ENCODE measurements at regions not wholly inside any gene's neighbourhood (a gene's known extent, or its start where the extent isn't known, plus 50 kb on each side); places are given as distances from the start of the nearest gene placed in this dataset.

DNA sequence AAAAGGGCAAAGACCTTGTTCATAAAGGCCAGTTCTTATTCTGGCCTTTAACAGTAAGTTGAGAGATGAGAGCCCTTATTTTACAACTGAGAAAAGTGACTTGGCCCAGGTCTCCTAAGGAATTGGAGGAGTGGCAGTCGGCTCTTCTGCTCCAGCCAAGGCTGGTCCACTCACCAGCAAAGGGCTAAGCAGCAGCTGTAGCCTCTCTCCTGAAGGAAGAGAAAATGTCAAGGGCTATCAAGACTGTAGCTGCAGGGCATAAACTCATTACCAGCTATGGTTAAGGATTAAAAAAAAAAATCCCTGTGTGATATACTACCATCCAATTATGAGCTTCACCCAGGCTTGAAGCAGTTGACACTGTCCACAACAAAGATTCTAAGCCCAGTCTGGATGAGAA lies 138.6 kb upstream of the RAD23B start:
- no peak overlapping the region for H3K4me3 ChIP-seq (ENCODE audit: low read length, poor library complexity, severe bottlenecking)

DNA sequence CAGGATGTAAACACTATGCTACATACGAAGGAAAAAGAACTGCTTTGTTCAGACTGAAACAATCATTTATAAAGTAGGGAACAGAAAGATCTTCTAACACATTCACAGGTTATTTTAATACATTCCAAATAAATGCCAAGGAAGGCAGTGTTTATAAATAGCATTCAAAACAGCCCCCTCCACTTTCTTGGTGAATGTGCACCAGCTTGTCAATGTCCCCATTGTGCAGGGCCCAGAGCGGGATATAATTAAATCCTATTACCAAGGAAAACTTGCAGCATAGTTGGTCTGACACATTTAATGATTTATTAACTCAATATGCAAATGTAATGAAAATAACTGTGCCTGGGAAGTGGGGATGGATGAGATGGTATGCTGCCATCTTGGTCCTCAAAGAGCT lies 135.9 kb upstream of the RAD23B start:
- TF ChIP-seq, protein P1, sequence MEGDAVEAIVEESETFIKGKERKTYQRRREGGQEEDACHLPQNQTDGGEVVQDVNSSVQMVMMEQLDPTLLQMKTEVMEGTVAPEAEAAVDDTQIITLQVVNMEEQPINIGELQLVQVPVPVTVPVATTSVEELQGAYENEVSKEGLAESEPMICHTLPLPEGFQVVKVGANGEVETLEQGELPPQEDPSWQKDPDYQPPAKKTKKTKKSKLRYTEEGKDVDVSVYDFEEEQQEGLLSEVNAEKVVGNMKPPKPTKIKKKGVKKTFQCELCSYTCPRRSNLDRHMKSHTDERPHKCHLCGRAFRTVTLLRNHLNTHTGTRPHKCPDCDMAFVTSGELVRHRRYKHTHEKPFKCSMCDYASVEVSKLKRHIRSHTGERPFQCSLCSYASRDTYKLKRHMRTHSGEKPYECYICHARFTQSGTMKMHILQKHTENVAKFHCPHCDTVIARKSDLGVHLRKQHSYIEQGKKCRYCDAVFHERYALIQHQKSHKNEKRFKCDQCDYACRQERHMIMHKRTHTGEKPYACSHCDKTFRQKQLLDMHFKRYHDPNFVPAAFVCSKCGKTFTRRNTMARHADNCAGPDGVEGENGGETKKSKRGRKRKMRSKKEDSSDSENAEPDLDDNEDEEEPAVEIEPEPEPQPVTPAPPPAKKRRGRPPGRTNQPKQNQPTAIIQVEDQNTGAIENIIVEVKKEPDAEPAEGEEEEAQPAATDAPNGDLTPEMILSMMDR (conservative IDR thresholded peaks at IDR 0.05; ENCODE audit: low read length), result no peak
- TF ChIP-seq EZH2phosphoT487 (IDR thresholded peaks at IDR 0.05; ENCODE audit: borderline replicate concordance), result no peak
- Histone ChIP-seq H3K4me1 (ENCODE audit: insufficient read depth, low read length, poor library complexity, severe bottlenecking) (no peaks in the 10 kb centered on the region), H2AFZ (ENCODE audit: low read length) (no peak overlapping the region)

More for the DNA sequence above, 138.6 kb upstream of the RAD23B start:
- no peaks in the 10 kb centered on the region for H3K4me1 ChIP-seq (ENCODE audit: insufficient read depth, low read length, poor library complexity, severe bottlenecking)
- TF ChIP-seq, protein P1 (conservative IDR thresholded peaks at IDR 0.05; ENCODE audit: low read length), result no peak
- no peak for TF ChIP-seq EZH2phosphoT487 (IDR thresholded peaks at IDR 0.05; ENCODE audit: borderline replicate concordance)
- no peaks in the 10 kb centered on the region for H4K20me1 ChIP-seq (ENCODE audit: insufficient read depth, low read length, poor library complexity, severe bottlenecking)
- no peaks in the 10 kb centered on the region for H3K9me2 ChIP-seq (replicated peaks; ENCODE audit: low read depth, low read length)
- no peak overlapping the region for H2AFZ ChIP-seq (ENCODE audit: low read length)
- no peak overlapping the region for H3K9ac ChIP-seq (ENCODE audit: low read depth, low read length, poor library complexity, severe bottlenecking)
- H3K4me2 ChIP-seq (ENCODE audit: low read depth, low read length, poor library complexity, severe bottlenecking), result no peak overlapping the region
- no peaks in the 10 kb centered on the region for H3K79me2 ChIP-seq (ENCODE audit: insufficient read depth, low read length)
- no peaks in the 10 kb centered on the region for H3K36me3 ChIP-seq (ENCODE audit: insufficient read depth, low read length)
- H3F3A ChIP-seq (ENCODE audit: low read depth), result no peaks in the 10 kb centered on the region
- H3K27me3 ChIP-seq (ENCODE audit: insufficient read depth, low read length, poor library complexity, severe bottlenecking), result no peaks in the 10 kb centered on the region
- H3K9me3 ChIP-seq (ENCODE audit: insufficient read depth, low read depth, low read length), result no peaks in the 10 kb centered on the region

DNA sequence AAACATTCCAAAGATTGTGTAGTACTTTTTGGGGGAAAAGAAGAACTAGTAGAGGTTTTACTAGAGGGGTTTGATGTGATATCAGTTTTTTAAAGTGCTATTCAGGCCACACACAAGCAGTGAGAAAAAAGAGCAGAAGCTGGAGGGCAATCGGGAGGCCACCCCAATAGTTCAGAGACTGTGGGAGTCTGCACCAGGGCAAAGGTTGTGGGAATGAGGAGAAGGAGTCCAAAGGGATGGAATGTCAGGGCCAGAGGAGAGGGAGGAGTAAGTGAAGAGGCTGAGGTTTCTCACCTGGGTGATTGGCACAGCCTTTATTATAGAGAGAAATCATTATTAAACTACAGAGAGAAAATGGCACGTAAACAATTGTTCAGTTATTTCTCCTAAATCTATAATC lies 134.9 kb upstream of the RAD23B start:
- Histone ChIP-seq H3K4me3 (ENCODE audit: low read length, poor library complexity, severe bottlenecking) (no peak overlapping the region), H3K79me2 (ENCODE audit: insufficient read depth, low read length) (no peaks in the 10 kb centered on the region), H3K4me2 (ENCODE audit: low read depth, low read length, poor library complexity, severe bottlenecking) (no peak overlapping the region), H3K4me1 (ENCODE audit: insufficient read depth, low read length, poor library complexity, severe bottlenecking) (no peaks in the 10 kb centered on the region), H3K9me2 (replicated peaks; ENCODE audit: low read depth, low read length) (no peaks in the 10 kb centered on the region), H2AFZ (ENCODE audit: low read length) (no peak overlapping the region), H3K9ac (ENCODE audit: low read depth, low read length, poor library complexity, severe bottlenecking) (no peak overlapping the region), H3K27me3 (ENCODE audit: insufficient read depth, low read length, poor library complexity, severe bottlenecking) (no peaks in the 10 kb centered on the region), H3K36me3 (ENCODE audit: insufficient read depth, low read length) (no peaks in the 10 kb centered on the region), H3K9me3 (ENCODE audit: insufficient read depth, low read depth, low read length) (no peaks in the 10 kb centered on the region), H4K20me1 (ENCODE audit: insufficient read depth, low read length, poor library complexity, severe bottlenecking) (no peaks in the 10 kb centered on the region), H3F3A (ENCODE audit: low read depth) (no peaks in the 10 kb centered on the region)
- TF ChIP-seq, protein P1 (conservative IDR thresholded peaks at IDR 0.05; ENCODE audit: low read length), result no peak
- no peak for TF ChIP-seq EZH2phosphoT487 (IDR thresholded peaks at IDR 0.05; ENCODE audit: borderline replicate concordance)

More for the DNA sequence above, 135.9 kb upstream of the RAD23B start:
- Histone ChIP-seq H3K79me2 (ENCODE audit: insufficient read depth, low read length) (no peaks in the 10 kb centered on the region), H3K27me3 (ENCODE audit: insufficient read depth, low read length, poor library complexity, severe bottlenecking) (no peaks in the 10 kb centered on the region), H3K9me2 (replicated peaks; ENCODE audit: low read depth, low read length) (no peaks in the 10 kb centered on the region), H3K4me3 (ENCODE audit: low read length, poor library complexity, severe bottlenecking) (no peak overlapping the region), H4K20me1 (ENCODE audit: insufficient read depth, low read length, poor library complexity, severe bottlenecking) (no peaks in the 10 kb centered on the region), H3K9me3 (ENCODE audit: insufficient read depth, low read depth, low read length) (no peaks in the 10 kb centered on the region), H3F3A (ENCODE audit: low read depth) (no peaks in the 10 kb centered on the region), H3K36me3 (ENCODE audit: insufficient read depth, low read length) (no peaks in the 10 kb centered on the region), H3K4me2 (ENCODE audit: low read depth, low read length, poor library complexity, severe bottlenecking) (no peak overlapping the region), H3K9ac (ENCODE audit: low read depth, low read length, poor library complexity, severe bottlenecking) (no peak overlapping the region)

Data from Loucy (cell line).